H1 (cell line): ENCODE measurements at regions not wholly inside any gene's neighbourhood (a gene's known extent, or its start where the extent isn't known, plus 50 kb on each side); places are given as distances from the start of the nearest gene placed in this dataset.

ENCODE experiments used
- CTCF ChIA-PET: fragments of 300-600 bp; sonication (Branson Sonifier 250); formaldehyde crosslinking; loops from one replicate; lab custom pipeline; 2021; ENCODE audit not compliant: partially characterized antibody; lab: Charles Lee
- POLR2A ChIA-PET: fragments of 300-600 bp; sonication (Branson Sonifier 250); formaldehyde crosslinking; loops from one replicate; lab custom pipeline; 2021; ENCODE audit warnings: inconsistent platforms; ENCODE audit not compliant: partially characterized antibody; lab: Charles Lee
- DNase-seq, 2 experiments: peaks; one replicate each; pipeline versions ENCODE4 v3.0.0 to v3.0.0-alpha.2; 2010 to 2022; ENCODE audit warnings: low spot score in 2 of 2, low read depth in 1 of 2, mixed read lengths in 1 of 2
- FAIRE-seq: peaks from 2 replicates; lab custom pipeline; 2011; peaks lifted over from hg19 to GRCh38; lab: Jason Lieb, UNC
- H2AFZ ChIP-seq: 2 replicates; pipeline ENCODE4 v1.8.1; 2012; ENCODE audit warnings: low read length, inconsistent platforms
- H2AK5ac ChIP-seq: 2 replicates; pipeline ENCODE4 v1.6.1; 2013; ENCODE audit warnings: low read depth, low read length
- H2BK120ac ChIP-seq: replicated peaks from 2 replicates; pipeline ENCODE3; 2013; ENCODE audit warnings: low read depth, low read length, inconsistent platforms
- H2BK12ac ChIP-seq: 2 replicates; pipeline ENCODE4 v1.6.1; 2013; ENCODE audit warnings: low read depth, low read length
- H2BK15ac ChIP-seq: 2 replicates; pipeline ENCODE4 v1.6.1; 2013; ENCODE audit warnings: low read length
- H2BK20ac ChIP-seq: 2 replicates; pipeline ENCODE4 v1.6.1; 2013; ENCODE audit warnings: low read length
- H2BK5ac ChIP-seq: 2 replicates; pipeline ENCODE4 v1.6.1; 2013; ENCODE audit warnings: low read depth, low read length
- H3K14ac ChIP-seq: 2 replicates; pipeline ENCODE4 v1.6.1; 2013; ENCODE audit warnings: inconsistent platforms; ENCODE audit not compliant: insufficient read length
- H3K18ac ChIP-seq: 2 replicates; pipeline ENCODE4 v1.6.1; 2013; ENCODE audit warnings: low read length; ENCODE audit errors: extremely low read depth
- H3K23ac ChIP-seq: 2 replicates; pipeline ENCODE4 v1.6.1; 2013; ENCODE audit warnings: inconsistent platforms; ENCODE audit not compliant: insufficient read length
- H3K23me2 ChIP-seq: 2 replicates; pipeline ENCODE4 v1.6.1; 2013; ENCODE audit warnings: low read depth, low read length
- H3K27ac ChIP-seq: 2 replicates; pipeline ENCODE4 v1.6.1; 2011; ENCODE audit warnings: low read depth, low read length, inconsistent platforms
- H3K27me3 ChIP-seq, 4 experiments: replicated peaks in 1 of 4; 1 replicate in 1 of 4; 2 replicates in 3 of 4; pipeline versions ENCODE4 v1.6.1 to v1.8.1; 2011 to 2013; ENCODE audit warnings: low read length in 3 of 4, mild to moderate bottlenecking in 3 of 4, inconsistent platforms in 2 of 4, mixed read lengths in 2 of 4, moderate library complexity in 1 of 4; ENCODE audit not compliant: control insufficient read depth in 3 of 4, insufficient read depth in 3 of 4; ENCODE audit errors: extremely low read depth in 1 of 4
- H3K36me3 ChIP-seq, 4 experiments: 2 replicates each; pipeline versions ENCODE4 v1.6.1 to v1.8.1; 2011 to 2013; ENCODE audit warnings: mild to moderate bottlenecking in 4 of 4, low read length in 3 of 4, moderate library complexity in 2 of 4, control low read depth in 1 of 4, inconsistent platforms in 1 of 4; ENCODE audit not compliant: insufficient read depth in 4 of 4, control insufficient read depth in 2 of 4
- H3K4ac ChIP-seq: replicated peaks from 2 replicates; pipeline ENCODE3; 2013; ENCODE audit warnings: low read length, low read depth, mixed read lengths, inconsistent platforms; ENCODE audit not compliant: insufficient read length
- H3K4me1 ChIP-seq, 4 experiments: replicated peaks in 1 of 4; 1 replicate in 1 of 4; 2 replicates in 3 of 4; pipeline versions ENCODE4 v1.6.1 to v1.8.1; 2011 to 2013; ENCODE audit warnings: low read length in 3 of 4, inconsistent platforms in 2 of 4, mixed read lengths in 1 of 4; ENCODE audit not compliant: insufficient read depth in 4 of 4, control insufficient read depth in 3 of 4
- H3K4me2 ChIP-seq, 2 experiments: 2 replicates each; pipeline versions ENCODE4 v1.6.1 to v1.8.1; 2011 to 2013; ENCODE audit warnings: low read depth in 2 of 2, low read length in 2 of 2, control low read depth in 1 of 2, inconsistent platforms in 1 of 2, mild to moderate bottlenecking in 1 of 2; ENCODE audit not compliant: insufficient read depth in 1 of 2
- H3K4me3 ChIP-seq, 4 experiments: fragments of 200-600, 300-600 bp in 1 of 4; sonication (generic), shearing (Covaris generic), sonication (Bioruptor Twin) in 1 of 4; 2 replicates each; pipeline versions ENCODE4 v1.5.1 to v1.8.1; 2011 to 2016; ENCODE audit warnings: low read length in 4 of 4, low read depth in 3 of 4, control low read depth in 2 of 4, inconsistent platforms in 2 of 4, mild to moderate bottlenecking in 2 of 4, mixed read lengths in 1 of 4, moderate library complexity in 1 of 4; ENCODE audit not compliant: insufficient read depth in 2 of 4; ENCODE audit errors: extremely low read depth in 1 of 4
- H3K56ac ChIP-seq: replicated peaks from 2 replicates; pipeline ENCODE3; 2013; ENCODE audit warnings: low read depth, mild to moderate bottlenecking, mixed read lengths, low read length, inconsistent platforms; ENCODE audit not compliant: insufficient read length
- H3K79me1 ChIP-seq: 2 replicates; pipeline ENCODE4 v1.6.1; 2013; ENCODE audit warnings: low read depth, low read length, control low read depth
- H3K79me2 ChIP-seq, 2 experiments: 2 replicates each; pipeline versions ENCODE4 v1.6.1 to v1.8.1; 2012 to 2013; ENCODE audit warnings: low read length in 2 of 2, mild to moderate bottlenecking in 2 of 2, inconsistent platforms in 1 of 2; ENCODE audit not compliant: insufficient read depth in 2 of 2, control insufficient read depth in 1 of 2
- H3K9ac ChIP-seq, 4 experiments: replicated peaks in 1 of 4; 1 replicate in 1 of 4; 2 replicates in 3 of 4; pipeline versions ENCODE4 v1.6.1 to v1.8.1; 2011 to 2013; ENCODE audit warnings: low read depth in 3 of 4, low read length in 3 of 4, control low read depth in 2 of 4, mild to moderate bottlenecking in 2 of 4, moderate library complexity in 2 of 4, inconsistent platforms in 1 of 4; ENCODE audit errors: extremely low read depth in 1 of 4
- H3K9me3 ChIP-seq, 2 experiments: 2 replicates each; pipeline versions ENCODE4 v1.6.1 to v1.8.1; 2012 to 2013; ENCODE audit warnings: mild to moderate bottlenecking in 2 of 2, moderate library complexity in 2 of 2, control low read depth in 1 of 2, inconsistent platforms in 1 of 2, low read depth in 1 of 2, low read length in 1 of 2, mixed read lengths in 1 of 2; ENCODE audit not compliant: insufficient read depth in 2 of 2
- H4K20me1 ChIP-seq, 2 experiments: replicated peaks in 1 of 2; 2 replicates each; pipeline versions ENCODE3 to v1.8.1; 2011 to 2013; ENCODE audit warnings: inconsistent platforms in 2 of 2, low read length in 2 of 2, mild to moderate bottlenecking in 1 of 2; ENCODE audit not compliant: insufficient read depth in 2 of 2, control insufficient read depth in 1 of 2
- H4K5ac ChIP-seq: 2 replicates; pipeline ENCODE4 v1.6.1; 2013; ENCODE audit warnings: low read length, low read depth, mixed read lengths, inconsistent platforms; ENCODE audit not compliant: insufficient read length
- H4K8ac ChIP-seq: 2 replicates; pipeline ENCODE4 v1.8.0; 2013; ENCODE audit warnings: mild to moderate bottlenecking, moderate library complexity, low read length, inconsistent platforms; ENCODE audit not compliant: insufficient read depth; ENCODE audit errors: extremely low read depth
- H4K91ac ChIP-seq: replicated peaks from 2 replicates; pipeline ENCODE3; 2013; ENCODE audit warnings: low read length, mixed read lengths, inconsistent platforms; ENCODE audit not compliant: insufficient read length
- BACH1 ChIP-seq: IDR thresholded peaks from 2 replicates; pipeline ENCODE4 v1.6.1; 2012; ENCODE audit warnings: low read length, improper control_type of control experiment
- KDM5A ChIP-seq: fragments of 200-600 bp; IDR thresholded peaks from 2 replicates; pipeline ENCODE4 v1.7.1; 2012; ENCODE audit warnings: mild to moderate bottlenecking, low read length, inconsistent platforms, mixed read lengths
- RXRA ChIP-seq: IDR thresholded peaks from 2 replicates; pipeline ENCODE4 v1.6.1; 2011; ENCODE audit warnings: low read depth, mild to moderate bottlenecking, low read length, moderate library complexity; ENCODE audit not compliant: insufficient read depth
- WGBS, 2 experiments: shearing (Covaris generic) in 1 of 2; methylation state at CpG; one replicate each; pipeline versions ENCODE4 v1.1.6 to v1.1.7; 2013 to 2015; ENCODE audit warnings: low lambda C conversion rate in 2 of 2, mixed read lengths in 2 of 2, inconsistent platforms in 1 of 2, low coverage in 1 of 2, missing lambda C conversion rate in 1 of 2; ENCODE audit not compliant: insufficient replicate concordance in 2 of 2, insufficient coverage in 1 of 2, insufficient read length in 1 of 2; ENCODE audit errors: extremely low coverage in 1 of 2, missing lambda C conversion rate in 1 of 2; 5-methylcytosine and 5-hydroxymethylcytosine counted together

GRCh38 chr11:70537576-70538571 is 139.5 kb downstream of the CTTN start:
- Histone ChIP-seq H4K20me1 (peaks cover 3 to 4% of the 10 kb centered on the region in 2 experiments), H3K79me1 (no peaks in the 10 kb centered on the region; the same call in 1 of the 2 replicates), H2BK120ac (no peak overlapping the region), H3K27me3 (no peaks in the 10 kb centered on the region), H4K8ac (no peak overlapping the region; the same call in 1 of the 2 replicates), H3K56ac (no peak overlapping the region), H2BK20ac (no peak overlapping the region), H4K5ac (no peak overlapping the region), H3K23me2 (peaks cover 4% of the 10 kb centered on the region), H3K36me3 (no peaks in the 10 kb centered on the region), H2BK15ac (no peak overlapping the region), H3K79me2 (no peaks in the 10 kb centered on the region), H2AK5ac (no peak overlapping the region), H3K4me3 (no peak overlapping the region), H3K18ac (no peak overlapping the region), H3K4me2 (no peak overlapping the region), H3K27ac (no peak overlapping the region; the same call in 1 of the 2 replicates), H2BK12ac (no peak overlapping the region), H3K4ac (no peak overlapping the region), H3K4me1 (peaks cover under 1 to 5% (median 3%) of the 10 kb centered on the region in 4 experiments), H2AFZ (no peak overlapping the region), H3K23ac (no peak overlapping the region), H4K91ac (no peak overlapping the region), H3K14ac (no peak overlapping the region), H2BK5ac (no peak overlapping the region), H3K9ac (no peak overlapping the region), H3K9me3 (no peaks in the 10 kb centered on the region)
- ChIA-PET CTCF (interaction anchor here (0.6 to 2.3 kb wide), 8 partner anchors 9 to 231 kb away, joined by 3 to 9 read pairs (median 4); no protein-coding TSS in a partner anchor), POLR2A (interaction anchor here (0.6 kb wide), 1 partner anchor 262 kb away, joined by 3 read pairs; no protein-coding TSS in a partner anchor)
- 90% methylated on average over 27 of the region's 28 CpGs; no CpG with 5 or more reads in 1 of the 2 experiments for WGBS, 2 experiments
- DNase-seq (no peak), FAIRE-seq (no peak)
- TF ChIP-seq BACH1 (no peak), RXRA (no peak), KDM5A (no peak)
